ENCODE measurements at regions not wholly inside any gene's neighbourhood (a gene's known extent, or its start where the extent isn't known, plus 50 kb on each side); places are given as distances from the start of the nearest gene placed in this dataset.

DNA sequence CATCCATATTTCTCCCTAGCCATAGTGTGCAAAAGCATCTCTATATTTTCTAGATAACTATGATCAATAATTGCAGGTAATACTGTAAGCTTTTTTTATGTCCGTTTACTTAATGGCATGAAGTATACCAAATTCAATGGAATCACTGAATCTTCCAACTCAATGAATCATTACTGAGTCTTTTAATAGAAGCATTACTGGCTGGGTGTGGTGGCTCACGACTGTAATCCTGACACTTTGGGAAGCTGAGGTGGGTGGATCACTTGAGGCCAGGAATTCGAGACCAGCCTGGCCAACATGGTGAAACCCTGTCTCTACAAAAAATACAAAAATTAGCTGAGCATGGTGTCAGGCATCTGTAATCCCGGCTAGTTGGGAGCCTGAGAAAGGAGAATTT is 372.5 kb downstream of the BMPER start:
- Histone ChIP-seq H3K27me3 (ENCODE audit: insufficient read depth, low read length) (no peaks in the 10 kb centered on the region), H3K27ac (ENCODE audit: insufficient read length, low read depth, low read length) (no peak overlapping the region), H3K9me3 (ENCODE audit: control insufficient read depth, low read depth, low read length) (peaks cover 12% of the 10 kb centered on the region), H3K18ac (ENCODE audit: insufficient read length, low read depth, low read length) (no peak overlapping the region), H3K23ac (ENCODE audit: insufficient read length, low read depth, low read length) (no peak overlapping the region), H3K56ac (ENCODE audit: insufficient read length, low read depth, low read length) (no peak overlapping the region), H3K79me1 (ENCODE audit: insufficient read depth, low read depth, low read length, poor library complexity, severe bottlenecking) (no peaks in the 10 kb centered on the region), H3K4ac (ENCODE audit: low read depth, low read length) (no peak overlapping the region), H4K5ac (ENCODE audit: insufficient read length, low read depth, low read length) (no peak overlapping the region), H3K4me2 (ENCODE audit: insufficient read depth, insufficient read length, low read length) (no peak overlapping the region), H3K4me1 (ENCODE audit: insufficient read depth, low read length) (no peaks in the 10 kb centered on the region; the same call in none of the 2 replicates), H2AK5ac (ENCODE audit: insufficient read length, low read length) (no peak overlapping the region), H3K79me2 (ENCODE audit: insufficient read depth, low read length) (no peaks in the 10 kb centered on the region), H2BK20ac (ENCODE audit: low read depth, low read length, poor library complexity, severe bottlenecking) (no peak overlapping the region), H2BK5ac (ENCODE audit: insufficient read length, low read length) (no peak overlapping the region), H3K14ac (ENCODE audit: insufficient read depth, low read length) (no peak overlapping the region), H3K9ac (ENCODE audit: extremely low read depth, insufficient read length, low read length) (no peak overlapping the region), H2AFZ (ENCODE audit: low read length) (no peak overlapping the region), H4K20me1 (ENCODE audit: control insufficient read depth, insufficient read depth, insufficient read length) (no peaks in the 10 kb centered on the region), H4K8ac (replicated peaks; ENCODE audit: insufficient read length, low read depth, low read length) (no peak overlapping the region), H2BK120ac (ENCODE audit: low read depth, low read length, poor library complexity, severe bottlenecking) (no peak overlapping the region), H2BK15ac (ENCODE audit: low read depth, low read length) (no peak overlapping the region), H3T11ph (ENCODE audit: low read length) (no peak overlapping the region), H4K91ac (ENCODE audit: insufficient read length, low read depth, low read length) (no peak overlapping the region), H2BK12ac (ENCODE audit: insufficient read length, low read depth, low read length) (no peak overlapping the region), H3K23me2 (ENCODE audit: insufficient read length, low read depth, low read length, poor library complexity, severe bottlenecking) (no peaks in the 10 kb centered on the region)
- Mint-ChIP-seq H3K9me3 (peaks cover 15 to 17% of the 10 kb centered on the region in 2 experiments), H3K4me1 (peaks cover 3 to 10% of the 10 kb centered on the region in 2 experiments), H3K27me3 (ENCODE audit: low read depth) (no peaks in the 10 kb centered on the region), H3K36me3 (ENCODE audit: insufficient read depth in 1 of 3, low read depth in 3 of 3) (peaks cover 12 to 18% (median 15%) of the 10 kb centered on the region in 3 experiments), H3K4me3 (no peak overlapping the region), H3K27ac (0 out of 7 replicates have a peak overlapping the region, but pooled peaks of 1 of the 3 experiments have one; percentile 47)
- no CpG with 5 or more reads among the region's 4 CpGs for WGBS (ENCODE audit: extremely low coverage, insufficient read length, low lambda C conversion rate)
- DNase-seq, result no peak
- TF ChIP-seq, protein P1, sequence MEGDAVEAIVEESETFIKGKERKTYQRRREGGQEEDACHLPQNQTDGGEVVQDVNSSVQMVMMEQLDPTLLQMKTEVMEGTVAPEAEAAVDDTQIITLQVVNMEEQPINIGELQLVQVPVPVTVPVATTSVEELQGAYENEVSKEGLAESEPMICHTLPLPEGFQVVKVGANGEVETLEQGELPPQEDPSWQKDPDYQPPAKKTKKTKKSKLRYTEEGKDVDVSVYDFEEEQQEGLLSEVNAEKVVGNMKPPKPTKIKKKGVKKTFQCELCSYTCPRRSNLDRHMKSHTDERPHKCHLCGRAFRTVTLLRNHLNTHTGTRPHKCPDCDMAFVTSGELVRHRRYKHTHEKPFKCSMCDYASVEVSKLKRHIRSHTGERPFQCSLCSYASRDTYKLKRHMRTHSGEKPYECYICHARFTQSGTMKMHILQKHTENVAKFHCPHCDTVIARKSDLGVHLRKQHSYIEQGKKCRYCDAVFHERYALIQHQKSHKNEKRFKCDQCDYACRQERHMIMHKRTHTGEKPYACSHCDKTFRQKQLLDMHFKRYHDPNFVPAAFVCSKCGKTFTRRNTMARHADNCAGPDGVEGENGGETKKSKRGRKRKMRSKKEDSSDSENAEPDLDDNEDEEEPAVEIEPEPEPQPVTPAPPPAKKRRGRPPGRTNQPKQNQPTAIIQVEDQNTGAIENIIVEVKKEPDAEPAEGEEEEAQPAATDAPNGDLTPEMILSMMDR (conservative IDR thresholded peaks at IDR 0.05), result no peak

Data from H9 (cell line).